Cerebellar nuclear complex (tissue), 1 donor: ENCODE measurements at regions not wholly inside any gene's neighbourhood (a gene's known extent, or its start where the extent isn't known, plus 50 kb on each side); places are given as distances from the start of the nearest gene placed in this dataset.

Experiments used
- DNase-seq, 2 experiments: peaks; one replicate each; lab custom pipeline; 2025; lab: John Stamatoyannopoulos, UW

DNA sequence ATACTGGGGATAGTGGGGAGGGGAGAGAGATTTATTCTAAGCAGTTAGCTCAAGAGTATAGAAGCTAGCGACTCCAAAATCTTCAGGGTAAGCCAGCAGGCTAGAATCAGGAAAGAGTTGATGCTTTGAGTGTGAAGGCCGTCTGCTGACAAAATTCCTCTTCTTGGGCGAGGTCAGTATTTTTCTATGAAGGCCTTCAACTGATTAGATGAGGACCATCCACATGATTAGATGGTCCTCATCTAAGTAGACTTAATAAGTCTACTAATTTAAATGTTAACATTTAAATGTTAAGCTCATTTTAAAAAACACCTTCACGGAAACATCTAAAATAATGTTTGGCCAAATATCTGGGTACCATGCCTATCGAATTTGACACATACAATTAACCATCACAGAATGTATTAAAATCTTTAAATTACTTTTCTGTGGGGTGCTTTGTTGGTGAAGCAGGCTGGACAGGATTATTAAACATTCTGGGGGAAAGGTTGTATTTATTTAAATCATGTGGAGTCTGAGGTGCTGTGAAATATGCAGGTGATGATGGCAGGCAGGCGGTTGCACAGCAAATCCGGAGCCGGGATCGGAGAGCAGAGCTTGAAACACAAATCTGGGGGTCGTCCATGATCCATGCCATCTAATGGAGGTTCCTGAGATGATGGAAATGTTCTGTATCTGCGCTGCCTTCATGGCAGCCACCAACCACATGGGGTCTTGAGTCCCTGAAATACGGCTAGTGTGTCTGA, 49.8 kb upstream of the ADORA2B start:
- no peak for DNase-seq
